Occipital lobe (tissue), 1 donor: ENCODE measurements at regions not wholly inside any gene's neighbourhood (a gene's known extent, or its start where the extent isn't known, plus 50 kb on each side); places are given as distances from the start of the nearest gene placed in this dataset.
"Not testable (repeated sequence)": the region's sequence is repeated elsewhere in the genome, so short reads cannot be mapped to it uniquely, and the experiment has no call there.

ENCODE experiments used
- DNase-seq: peaks from one replicate; lab custom pipeline; 2025; lab: John Stamatoyannopoulos, UW

DNA sequence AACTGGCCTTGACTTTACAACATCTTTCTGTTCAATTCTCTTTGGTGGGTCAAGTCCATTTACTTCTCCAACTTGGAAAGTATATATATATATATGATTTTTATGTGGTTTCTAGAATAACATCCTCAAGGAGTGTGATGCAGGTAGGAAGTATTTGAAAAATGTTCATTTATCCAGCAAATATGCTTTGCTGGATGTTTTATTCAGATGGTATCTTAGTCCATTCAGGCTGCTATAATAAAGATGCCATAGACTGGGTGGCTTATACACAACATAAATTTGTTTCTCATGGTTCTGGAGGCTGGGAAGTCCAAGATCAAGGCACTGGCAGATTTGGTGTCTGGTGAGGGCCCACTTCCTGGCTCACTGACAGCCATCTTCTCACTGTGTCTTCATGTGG is 168.7 kb upstream of the RASGRP1 start:
- DNase-seq: no peak

DNA sequence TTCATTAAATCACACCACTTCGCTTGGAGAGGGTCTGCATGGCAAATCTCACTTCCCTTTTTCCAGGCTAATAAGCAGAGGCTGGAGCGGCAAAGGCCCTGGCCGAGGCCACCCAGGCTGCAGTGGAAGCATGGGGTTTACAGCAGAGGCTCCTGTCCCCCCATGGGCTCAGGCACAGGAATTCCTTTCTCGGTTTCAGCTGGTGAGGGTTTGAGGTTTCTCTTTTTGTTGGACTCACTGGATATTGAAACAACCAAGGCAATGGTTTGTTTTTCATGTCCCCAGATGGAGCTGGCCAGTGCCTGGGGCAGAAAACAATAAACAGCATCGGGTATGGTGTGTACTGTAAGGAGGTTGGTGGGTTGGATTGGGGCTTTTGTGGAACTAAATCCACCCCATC is 175.6 kb upstream of the RASGRP1 start:
- DNase-seq: no peak

DNA sequence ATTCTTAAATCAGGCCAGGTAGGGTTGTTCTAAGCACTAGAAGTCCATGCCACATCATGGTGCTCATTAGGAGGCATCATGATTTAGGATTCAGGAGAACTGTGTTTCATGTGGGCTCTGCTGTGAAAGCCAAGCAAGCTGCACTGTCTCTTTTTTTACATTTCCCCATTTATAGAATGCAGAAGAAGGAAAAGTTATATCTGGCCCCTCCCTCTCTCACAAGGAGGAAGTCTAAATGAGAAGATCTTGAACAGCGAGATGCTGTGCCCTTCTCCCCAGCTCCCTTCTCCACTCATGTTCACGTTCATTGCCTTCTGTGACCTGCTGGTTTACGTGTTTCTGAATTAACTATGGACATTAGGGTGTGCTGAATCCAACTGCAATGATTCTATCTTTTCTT is 178.5 kb upstream of the RASGRP1 start:
- DNase-seq: no peak

DNA sequence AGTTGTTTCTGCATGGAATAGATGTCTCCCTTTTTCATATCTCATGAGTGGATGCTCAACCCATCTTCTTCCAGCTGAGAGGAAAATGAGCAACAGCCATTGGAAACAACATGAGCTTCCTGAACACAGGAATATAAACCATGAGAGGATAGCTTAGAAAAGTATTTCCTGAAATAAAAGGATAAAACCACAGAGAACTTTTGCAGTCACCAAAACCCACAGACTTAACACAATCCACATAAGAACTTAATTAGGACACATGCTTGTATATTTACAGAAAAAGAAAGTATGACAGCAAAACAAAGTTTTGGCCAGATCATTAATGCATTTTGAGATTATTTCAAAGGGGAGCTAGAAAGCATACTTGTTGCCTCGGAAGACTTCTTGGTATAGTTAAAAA is 180.5 kb upstream of the RASGRP1 start:
- DNase-seq: no peak

DNA sequence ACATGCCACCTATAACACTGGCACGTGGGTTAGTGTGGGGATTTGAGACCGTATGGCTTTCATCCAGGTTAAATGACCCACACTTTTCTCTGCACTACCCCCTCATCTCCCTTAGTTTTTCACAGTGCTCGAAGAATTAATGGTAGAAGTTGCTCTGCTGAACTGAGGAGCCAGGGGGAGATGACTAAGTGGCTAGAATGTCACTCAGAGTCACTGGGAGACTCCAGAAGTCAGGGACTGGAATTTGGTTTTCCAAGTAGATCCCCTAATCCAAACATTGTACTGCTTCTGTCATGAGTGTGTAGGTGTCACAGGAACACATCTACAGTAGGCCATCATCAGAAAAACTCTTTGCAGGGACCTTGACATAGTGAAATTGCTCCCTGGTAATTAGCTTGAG is 181.0 kb upstream of the RASGRP1 start:
- DNase-seq: no peak

DNA sequence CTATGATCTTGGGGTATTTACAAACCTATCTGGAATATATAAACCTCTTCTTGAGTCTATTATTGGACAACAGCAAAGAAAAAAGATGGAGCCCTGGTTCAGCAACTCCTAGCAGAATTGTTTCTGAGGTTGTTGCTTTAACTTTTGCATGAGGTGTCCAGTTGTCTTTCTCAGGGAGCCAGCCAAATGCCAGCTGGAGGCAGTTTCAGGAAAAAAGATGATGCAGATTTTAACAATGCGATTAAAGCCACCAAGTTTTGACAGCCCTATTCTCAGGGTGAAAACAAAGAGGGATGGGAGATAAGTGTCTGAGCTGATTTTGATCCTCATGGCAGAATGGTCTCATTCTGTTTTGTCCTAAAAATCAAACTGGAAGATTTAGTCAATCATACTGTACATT is 181.6 kb upstream of the RASGRP1 start:
- DNase-seq: no peak

DNA sequence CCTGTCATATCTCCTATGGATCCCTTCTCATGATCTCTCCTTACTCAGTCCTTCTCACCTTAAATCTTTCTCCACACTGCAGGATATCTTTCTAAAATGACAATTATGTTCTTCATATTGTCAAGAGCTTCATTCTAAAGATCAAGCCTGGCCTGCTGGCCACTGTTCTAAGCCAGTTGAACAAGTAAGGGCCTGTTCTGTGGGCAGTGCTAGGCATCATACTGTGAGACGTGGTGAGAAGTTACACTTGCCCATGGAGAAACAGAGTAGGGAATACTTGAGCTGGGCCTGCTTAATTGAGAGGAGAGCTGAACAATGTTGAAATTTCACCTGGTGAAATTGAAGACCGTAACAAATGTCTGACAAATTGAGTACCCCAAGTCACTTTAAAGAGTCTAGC is 184.1 kb upstream of the RASGRP1 start:
- no peak for DNase-seq

DNA sequence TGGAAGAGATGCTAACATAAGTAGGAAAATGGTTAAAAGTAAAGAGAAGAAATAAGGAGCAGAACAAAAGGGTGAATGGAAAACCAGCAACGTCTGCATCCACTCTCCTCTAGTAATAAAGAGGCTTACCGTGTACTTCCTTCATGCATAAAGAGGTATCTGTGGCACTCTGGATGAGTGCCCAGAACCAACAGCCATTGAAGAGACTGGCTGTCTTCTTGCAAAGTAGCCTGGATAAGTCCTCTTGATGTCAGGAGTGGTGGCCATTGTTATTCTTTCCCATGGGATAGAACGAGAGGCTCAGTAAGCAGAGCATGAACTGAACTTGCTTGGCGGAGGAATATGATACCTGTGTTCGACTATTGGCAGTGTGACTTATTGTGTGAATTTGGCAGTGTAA is 186.2 kb upstream of the RASGRP1 start:
- DNase-seq: no peak

DNA sequence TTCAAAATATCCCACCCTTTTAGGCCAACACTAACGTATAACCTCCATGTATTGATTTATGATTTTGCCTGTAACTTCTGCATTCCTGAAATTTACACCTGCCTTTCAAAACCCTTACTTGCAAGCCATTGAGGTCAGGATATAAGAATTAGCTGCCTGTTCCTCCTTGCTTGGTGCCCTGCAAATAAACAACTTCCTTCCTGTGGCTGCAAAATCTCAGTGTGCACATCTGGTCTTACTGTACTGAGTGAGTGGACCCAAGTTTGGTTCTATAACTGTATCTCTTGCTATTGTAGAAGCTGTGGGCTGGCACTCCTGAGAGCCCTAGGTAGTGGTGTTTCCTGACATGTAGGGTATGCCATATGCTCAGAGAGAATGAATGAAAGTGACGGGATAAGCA is 191.1 kb upstream of the RASGRP1 start:
- no peak for DNase-seq

DNA sequence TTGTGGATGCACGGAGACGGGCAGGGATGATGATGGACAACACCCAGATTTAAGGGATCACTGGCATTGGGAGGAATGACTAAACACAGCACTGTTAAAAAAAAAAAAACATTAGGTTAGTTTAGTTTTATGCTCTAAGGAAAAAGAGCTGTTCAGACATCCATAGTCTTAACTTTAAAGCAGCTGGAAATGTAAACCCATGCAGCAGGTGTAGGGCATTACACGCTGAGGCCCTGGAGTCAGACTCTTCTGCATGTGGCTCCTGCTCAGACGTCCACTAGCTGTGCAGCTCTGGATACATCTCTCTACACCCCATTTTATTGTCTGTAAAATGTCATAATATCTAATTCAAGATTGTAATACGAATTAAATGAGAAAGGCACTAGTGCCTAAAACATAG is 191.8 kb upstream of the RASGRP1 start:
- DNase-seq: no peak

DNA sequence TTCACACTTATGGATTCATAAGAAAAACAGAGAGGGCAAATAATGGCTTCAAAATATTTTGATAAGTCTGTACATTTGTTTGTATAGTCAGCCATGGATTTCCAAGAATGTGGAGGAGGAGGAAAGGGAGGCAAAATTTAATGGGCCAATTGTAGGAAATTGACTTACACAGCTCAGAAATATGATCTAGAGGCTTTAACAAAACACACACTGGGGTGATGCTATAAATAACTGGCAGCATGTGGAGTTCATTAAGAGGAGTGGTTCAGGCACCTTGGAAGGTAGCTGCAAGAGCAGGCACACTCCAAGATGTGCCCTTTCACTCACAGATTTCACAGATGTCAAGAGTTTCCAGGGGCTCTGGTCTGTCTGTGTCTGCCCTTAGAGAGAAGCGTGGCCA is 193.4 kb upstream of the RASGRP1 start:
- DNase-seq: no peak

DNA sequence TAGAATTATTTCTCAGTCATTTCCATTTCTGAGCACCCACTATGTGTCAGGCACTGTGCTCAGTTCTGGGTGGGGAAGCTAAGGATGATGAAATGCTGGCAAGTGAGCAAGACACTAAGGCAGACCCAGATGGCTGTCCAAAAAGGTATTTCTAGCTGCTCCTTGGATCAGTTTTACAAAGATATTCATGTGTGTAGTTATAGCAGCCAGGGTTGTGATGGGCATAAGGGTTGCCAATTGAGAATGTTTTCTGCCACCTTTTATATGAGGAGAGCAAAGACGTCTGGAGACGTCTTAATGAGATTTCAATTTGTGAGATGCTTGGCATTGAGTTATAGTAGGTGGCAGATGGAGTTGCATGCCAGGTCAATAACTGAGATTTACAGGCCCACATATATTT is 197.1 kb upstream of the RASGRP1 start:
- DNase-seq: no peak

DNA sequence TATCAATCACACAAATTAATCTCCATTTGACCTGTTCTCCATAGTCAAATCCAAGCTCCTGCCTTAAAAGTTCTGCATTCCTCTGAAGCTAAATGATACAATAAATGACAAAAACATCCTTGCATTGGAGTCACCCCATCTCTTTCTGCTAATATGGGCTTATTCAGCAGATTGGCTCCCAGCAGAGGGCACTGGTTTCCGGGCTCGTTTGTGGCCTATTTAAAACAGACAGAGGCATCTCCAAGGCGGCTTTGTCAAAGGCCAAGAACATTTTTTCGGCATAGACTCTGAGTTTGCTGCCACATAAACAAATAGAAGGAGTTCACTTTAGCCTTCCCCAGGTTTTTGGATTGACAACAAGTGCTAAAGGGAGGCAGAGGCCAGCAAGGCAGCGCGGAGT is 204.4 kb upstream of the RASGRP1 start:
- DNase-seq: no peak

DNA sequence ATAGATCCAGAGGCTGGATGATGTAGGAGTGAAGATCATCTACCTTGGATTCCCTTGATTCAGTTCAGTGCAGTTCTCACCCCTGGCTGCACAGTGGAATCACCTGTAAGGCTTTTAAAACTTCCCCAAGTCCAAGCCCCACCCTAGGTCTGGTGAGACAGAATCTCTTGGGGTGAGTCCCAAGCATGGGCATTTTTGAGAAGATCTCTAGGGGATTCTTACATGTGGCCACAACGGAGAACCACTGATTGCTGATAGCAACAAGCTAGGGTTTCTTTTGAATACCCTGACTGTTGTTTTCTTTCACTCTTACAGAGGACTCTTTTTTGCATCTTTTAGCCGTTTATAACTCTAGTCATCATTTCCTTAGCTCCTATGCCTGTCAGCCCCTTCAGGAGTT is 204.9 kb upstream of the RASGRP1 start:
- DNase-seq: no peak

DNA sequence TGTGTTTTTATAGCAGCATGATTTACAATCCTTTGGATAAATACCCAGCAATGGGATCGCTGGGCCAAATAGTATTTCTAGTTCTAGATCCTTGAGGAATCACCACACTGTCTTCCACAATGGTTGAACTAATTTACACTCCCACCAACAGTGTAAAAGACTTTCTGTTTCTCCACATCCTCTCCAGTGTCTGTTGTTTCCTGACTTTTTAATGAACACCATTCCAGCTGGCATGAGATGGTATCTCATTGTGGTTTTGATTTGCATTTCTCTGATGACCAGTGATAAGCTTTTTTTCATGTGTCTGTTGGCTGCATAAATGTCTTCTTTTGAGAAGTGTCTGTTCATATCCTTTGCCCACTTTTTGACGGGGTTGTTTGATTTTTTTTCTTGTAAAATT is 209.5 kb upstream of the RASGRP1 start:
- not testable (repeated sequence) for DNase-seq

DNA sequence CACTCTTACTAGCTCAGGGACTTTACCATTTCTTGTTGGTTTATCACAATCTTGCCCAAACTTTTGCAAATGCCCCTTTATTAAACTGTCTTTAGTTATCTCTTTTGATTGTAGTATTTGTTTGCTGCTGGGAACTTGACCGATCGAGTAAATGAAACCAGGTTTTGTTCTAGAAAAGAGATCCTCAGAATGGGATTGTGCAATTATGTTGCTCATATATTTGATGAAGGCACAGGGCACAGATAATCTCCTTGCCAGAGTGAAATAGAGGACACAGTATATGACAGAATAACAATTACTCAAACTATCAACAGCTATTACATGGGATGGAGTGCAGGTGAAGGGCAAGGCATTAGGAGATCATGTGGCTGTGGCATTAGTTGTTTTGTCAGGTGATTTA is 216.6 kb upstream of the RASGRP1 start:
- no peak for DNase-seq

DNA sequence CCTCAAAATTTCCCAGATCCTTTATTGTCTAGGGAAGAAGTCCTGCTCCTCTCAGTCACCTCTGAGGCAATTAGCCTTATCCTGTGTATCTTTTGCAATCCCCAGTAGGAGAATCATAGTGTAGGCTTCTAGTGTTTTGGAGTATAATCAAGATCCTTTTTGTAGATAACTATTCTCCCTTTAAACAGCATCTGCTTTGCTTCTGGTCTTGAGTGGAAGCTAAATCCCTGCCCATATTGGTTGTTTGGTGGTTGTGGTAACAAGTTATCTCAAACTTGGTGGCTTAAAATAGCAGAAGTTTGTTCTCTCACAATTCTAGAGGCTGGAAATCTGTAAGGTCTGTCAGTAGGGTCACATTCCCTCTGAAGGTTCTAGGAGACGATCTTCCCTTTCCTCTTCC is 217.5 kb upstream of the RASGRP1 start:
- no peak for DNase-seq

DNA sequence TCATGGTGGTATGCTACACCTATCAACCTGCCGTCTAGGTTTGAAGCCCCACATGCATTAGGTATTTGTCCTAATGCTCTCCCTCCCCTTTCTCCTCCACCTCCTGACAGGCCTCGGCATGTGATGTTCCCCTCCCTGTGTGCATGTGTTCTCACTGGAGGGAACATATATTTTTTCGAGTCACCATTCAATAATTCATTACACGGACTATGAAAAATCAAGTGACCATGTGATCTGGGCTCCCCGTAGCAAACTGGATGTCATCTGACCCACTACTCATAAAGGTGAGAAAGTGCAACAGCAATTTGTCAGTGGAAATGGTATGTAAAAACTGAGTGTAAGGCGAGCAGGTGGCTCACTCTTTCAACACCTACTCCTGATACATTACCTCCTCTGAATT is 224.3 kb upstream of the RASGRP1 start:
- no peak for DNase-seq

DNA sequence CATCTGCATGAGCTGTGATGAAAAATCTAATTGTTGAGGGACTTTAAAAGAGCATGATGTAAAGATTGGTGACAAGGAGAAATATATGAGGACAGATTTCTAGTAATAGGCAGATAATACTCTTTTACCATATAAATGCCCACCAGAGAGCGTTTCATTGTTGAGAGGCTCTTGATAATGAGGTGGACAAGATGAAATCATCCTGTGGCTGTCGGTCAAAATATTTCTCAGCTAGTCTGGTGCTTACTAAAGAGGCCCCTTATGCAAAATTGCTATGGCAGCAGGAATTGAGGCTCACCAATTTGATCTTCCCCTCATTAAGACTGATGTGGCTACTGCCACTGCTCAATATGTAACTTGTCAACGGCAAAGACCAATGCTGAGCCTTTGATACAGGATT is 225.0 kb upstream of the RASGRP1 start:
- no peak for DNase-seq

DNA sequence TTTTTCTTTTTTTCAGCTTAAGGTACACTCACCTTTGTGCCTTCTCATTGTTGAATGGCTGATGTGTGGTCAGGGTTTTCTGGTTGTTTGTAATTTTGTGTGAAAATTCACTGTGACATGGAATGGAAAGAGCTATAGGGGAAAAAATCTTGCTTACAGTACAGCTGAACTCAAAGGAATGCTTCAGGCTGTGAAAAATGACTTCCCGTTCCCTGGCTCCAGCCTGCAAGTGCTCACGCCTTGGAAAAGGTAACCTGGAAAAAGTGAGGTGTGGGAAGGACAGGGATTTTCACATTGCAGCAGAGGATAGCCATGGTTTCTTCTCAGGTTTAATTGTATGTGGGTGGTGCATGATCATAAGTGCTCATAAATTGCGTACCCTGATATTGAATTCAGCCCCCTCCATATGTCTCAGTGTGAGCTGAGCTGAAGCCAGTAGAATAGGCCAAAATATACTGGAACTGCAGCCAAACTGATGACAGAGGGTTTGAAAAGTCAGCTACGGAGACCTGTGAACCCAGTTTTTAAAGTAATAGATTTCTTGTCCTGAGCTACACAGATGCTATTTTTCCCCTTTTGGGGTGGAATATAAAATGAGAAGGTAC is 228.7 kb upstream of the RASGRP1 start:
- DNase-seq: no peak

DNA sequence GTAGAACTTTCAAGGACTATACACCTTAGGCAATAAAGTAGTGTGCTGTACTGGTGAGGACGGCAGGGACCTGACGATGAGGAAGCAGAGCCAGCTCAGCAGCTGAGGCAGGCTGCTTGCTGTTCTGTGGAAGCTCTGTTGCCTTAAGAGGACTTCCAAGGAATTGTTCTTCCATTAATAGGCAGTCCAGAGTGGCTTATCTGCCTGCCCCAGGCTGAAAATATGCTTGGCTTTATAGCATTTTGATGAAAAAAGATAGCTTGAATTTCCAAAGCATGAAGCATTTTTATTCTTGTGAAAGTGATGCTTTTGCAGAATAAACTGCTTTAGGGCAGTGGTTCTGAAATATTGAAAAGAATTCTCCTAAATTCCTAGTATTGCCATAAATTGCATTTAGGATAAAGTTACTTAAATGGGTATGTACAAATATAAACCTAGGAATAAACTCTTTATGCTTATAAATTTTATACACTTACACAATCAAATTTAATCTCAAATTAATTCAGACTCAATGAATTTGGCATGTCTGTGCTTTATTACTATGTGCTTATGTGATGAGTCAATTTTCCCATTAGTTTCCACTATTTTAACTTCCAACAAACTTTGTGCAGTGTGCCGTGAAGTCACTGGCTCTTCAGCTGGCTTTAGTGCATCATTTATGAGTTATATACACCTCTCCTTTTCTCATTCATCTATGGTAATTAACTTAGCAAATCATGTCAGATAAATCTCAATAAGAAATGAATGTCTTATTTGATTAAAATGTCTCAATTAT is 231.0 kb upstream of the RASGRP1 start:
- DNase-seq: no peak

DNA sequence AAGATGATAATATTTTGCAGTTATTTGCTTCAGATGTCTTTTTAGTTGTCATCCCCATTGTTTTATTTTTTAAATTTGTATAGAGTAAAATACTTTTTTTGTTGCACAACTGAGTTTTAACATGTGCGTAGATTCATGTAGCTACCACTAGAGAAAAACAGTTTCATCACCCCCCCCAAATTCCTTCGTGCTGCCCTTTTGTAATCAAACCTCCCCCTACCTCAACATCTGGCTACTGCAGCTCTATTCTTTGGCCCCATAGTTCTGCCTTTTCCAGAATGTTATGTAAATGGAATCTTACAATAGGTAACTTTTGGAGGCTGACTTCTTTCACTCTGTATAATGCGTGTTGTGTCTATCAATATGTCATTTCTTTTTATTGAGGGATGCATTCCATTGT is 232.0 kb upstream of the RASGRP1 start:
- DNase-seq: no peak

DNA sequence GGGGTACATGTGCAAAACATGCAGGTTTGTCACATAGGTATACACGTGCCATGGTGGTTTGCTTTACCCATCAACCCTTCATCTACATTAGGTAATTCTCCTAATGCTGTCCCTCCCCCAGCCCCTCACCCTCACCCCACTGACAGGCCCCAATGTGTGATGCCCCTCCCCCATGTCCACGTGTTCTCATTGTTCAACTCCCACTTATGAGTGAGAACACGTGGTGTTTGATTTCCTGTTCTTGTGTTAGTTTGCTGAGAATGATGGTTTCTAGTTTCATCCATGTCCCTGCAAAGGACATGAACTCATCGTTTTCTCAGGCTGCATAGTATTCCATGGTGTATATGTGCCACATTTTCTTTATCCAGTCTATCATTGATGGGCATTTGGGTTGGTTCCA is 232.9 kb upstream of the RASGRP1 start:
- DNase-seq: not testable (repeated sequence)

DNA sequence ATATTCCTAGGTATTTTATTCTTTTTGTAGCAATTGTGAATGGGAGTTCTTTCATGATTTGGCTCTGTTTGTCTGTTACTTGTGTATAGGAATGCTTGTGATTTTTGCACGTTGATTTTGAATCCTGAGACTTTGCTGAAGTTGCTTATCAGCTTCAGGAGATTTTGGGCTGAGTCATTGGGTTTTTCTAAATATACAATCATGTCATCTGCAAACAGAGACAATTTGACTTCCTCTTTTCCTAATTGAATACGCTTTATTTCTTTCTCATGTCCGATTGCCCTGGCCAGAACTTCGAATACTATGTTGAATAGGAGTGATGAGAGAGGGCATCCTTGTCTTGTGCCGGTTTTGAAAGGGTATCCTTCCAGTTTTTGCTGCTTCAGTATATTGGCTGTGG is 234.6 kb upstream of the RASGRP1 start:
- not testable (repeated sequence) for DNase-seq
